ENCODE measurements at regions not wholly inside any gene's neighbourhood (a gene's known extent, or its start where the extent isn't known, plus 50 kb on each side); places are given as distances from the start of the nearest gene placed in this dataset.
"Not testable (repeated sequence)": the region's sequence is repeated elsewhere in the genome, so short reads cannot be mapped to it uniquely, and the experiment has no call there.

- no peak for DNase-seq (ENCODE audit: low spot score)
Observed at GRCh38 chr2:59791004-59791618, 762.3 kb downstream of the BCL11A start.

GRCh38 chr2:59790186-59791003 lies 763.1 kb downstream of the BCL11A start:
- DNase-seq (ENCODE audit: low spot score): no peak

GRCh38 chr2:59789523-59789922 lies 763.9 kb downstream of the BCL11A start:
- DNase-seq (ENCODE audit: low spot score): no peak

- no peak for DNase-seq (ENCODE audit: low spot score)
Observed at GRCh38 chr2:59787095-59787494, 766.4 kb downstream of the BCL11A start.

- no peak for DNase-seq (ENCODE audit: low spot score)
Observed at GRCh38 chr2:59786684-59787083, 766.8 kb downstream of the BCL11A start.

- no peak for DNase-seq (ENCODE audit: low spot score)
Observed at GRCh38 chr2:59779571-59779970, 773.9 kb downstream of the BCL11A start.

GRCh38 chr2:59777120-59777519 lies 776.3 kb downstream of the BCL11A start:
- DNase-seq (ENCODE audit: low spot score): no peak

GRCh38 chr2:59776726-59777008 lies 776.8 kb downstream of the BCL11A start:
- no peak for DNase-seq (ENCODE audit: low spot score)

GRCh38 chr2:59774821-59775433 lies 778.5 kb downstream of the BCL11A start:
- no peak for DNase-seq (ENCODE audit: low spot score)

GRCh38 chr2:59770651-59771050 lies 782.8 kb downstream of the BCL11A start:
- no peak for DNase-seq (ENCODE audit: low spot score)

- no peak for DNase-seq (ENCODE audit: low spot score)
Observed at GRCh38 chr2:59761966-59762365, 791.5 kb downstream of the BCL11A start.

GRCh38 chr2:59756150-59756549 lies 797.3 kb downstream of the BCL11A start:
- no peak for DNase-seq (ENCODE audit: low spot score)

- no peak for DNase-seq (ENCODE audit: low spot score)
Observed at GRCh38 chr2:59754011-59754735, 799.3 kb downstream of the BCL11A start.

GRCh38 chr2:59752512-59752911 lies 800.9 kb downstream of the BCL11A start:
- no peak for DNase-seq (ENCODE audit: low spot score)

GRCh38 chr2:59752071-59752470 lies 801.4 kb downstream of the BCL11A start:
- no peak for DNase-seq (ENCODE audit: low spot score)

- not testable (repeated sequence) for DNase-seq (ENCODE audit: low spot score)
Observed at GRCh38 chr2:59751214-59751613, 802.2 kb downstream of the BCL11A start.

- DNase-seq (ENCODE audit: low spot score): no peak
Observed at GRCh38 chr2:59746291-59746690, 807.2 kb downstream of the BCL11A start.

GRCh38 chr2:59745085-59745484 lies 808.4 kb downstream of the BCL11A start:
- DNase-seq (ENCODE audit: low spot score): no peak

- no peak for DNase-seq (ENCODE audit: low spot score)
Observed at GRCh38 chr2:59744436-59744835, 809.0 kb downstream of the BCL11A start.

- no peak for DNase-seq (ENCODE audit: low spot score)
Observed at GRCh38 chr2:59741840-59742239, 811.6 kb downstream of the BCL11A start.

GRCh38 chr2:59739166-59739565 lies 814.3 kb downstream of the BCL11A start:
- no peak for DNase-seq (ENCODE audit: low spot score)

- no peak for DNase-seq (ENCODE audit: low spot score)
Observed at GRCh38 chr2:59737299-59737698, 816.2 kb downstream of the BCL11A start.

- no peak for DNase-seq (ENCODE audit: low spot score)
Observed at GRCh38 chr2:59734743-59735142, 818.7 kb downstream of the BCL11A start.
